CD4-positive, alpha-beta T cell treated with Interleukin-15 for 1 hour (primary cell): ENCODE measurements at regions not wholly inside any gene's neighbourhood (a gene's known extent, or its start where the extent isn't known, plus 50 kb on each side); places are given as distances from the start of the nearest gene placed in this dataset.

ENCODE experiments used
- DNase-seq: peaks from one replicate; pipeline ENCODE4 v3.0.0-alpha.2; 2020

GRCh38 chr14:71472356-71473340 lies 459.6 kb upstream of the RGS6 start:
- no peak for DNase-seq

DNA sequence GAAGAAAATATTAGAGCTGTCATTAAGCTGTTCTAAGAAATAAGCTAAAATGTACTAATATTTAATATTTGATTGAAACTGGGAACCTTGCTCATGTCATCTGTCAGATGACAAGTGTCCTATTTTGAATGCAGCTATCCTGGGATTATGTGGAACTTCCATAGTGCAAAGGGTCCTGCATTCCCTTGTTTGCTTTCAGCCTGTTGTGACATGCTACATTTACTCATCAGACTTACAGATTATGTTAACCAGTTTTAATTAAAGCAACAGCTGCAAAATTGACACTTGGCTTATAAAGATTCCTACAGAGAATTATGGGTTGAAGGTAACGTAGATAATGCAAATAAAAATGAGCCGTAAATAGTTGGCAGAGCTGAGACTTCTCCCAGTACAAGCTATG lies 458.4 kb upstream of the RGS6 start:
- no peak for DNase-seq

DNA sequence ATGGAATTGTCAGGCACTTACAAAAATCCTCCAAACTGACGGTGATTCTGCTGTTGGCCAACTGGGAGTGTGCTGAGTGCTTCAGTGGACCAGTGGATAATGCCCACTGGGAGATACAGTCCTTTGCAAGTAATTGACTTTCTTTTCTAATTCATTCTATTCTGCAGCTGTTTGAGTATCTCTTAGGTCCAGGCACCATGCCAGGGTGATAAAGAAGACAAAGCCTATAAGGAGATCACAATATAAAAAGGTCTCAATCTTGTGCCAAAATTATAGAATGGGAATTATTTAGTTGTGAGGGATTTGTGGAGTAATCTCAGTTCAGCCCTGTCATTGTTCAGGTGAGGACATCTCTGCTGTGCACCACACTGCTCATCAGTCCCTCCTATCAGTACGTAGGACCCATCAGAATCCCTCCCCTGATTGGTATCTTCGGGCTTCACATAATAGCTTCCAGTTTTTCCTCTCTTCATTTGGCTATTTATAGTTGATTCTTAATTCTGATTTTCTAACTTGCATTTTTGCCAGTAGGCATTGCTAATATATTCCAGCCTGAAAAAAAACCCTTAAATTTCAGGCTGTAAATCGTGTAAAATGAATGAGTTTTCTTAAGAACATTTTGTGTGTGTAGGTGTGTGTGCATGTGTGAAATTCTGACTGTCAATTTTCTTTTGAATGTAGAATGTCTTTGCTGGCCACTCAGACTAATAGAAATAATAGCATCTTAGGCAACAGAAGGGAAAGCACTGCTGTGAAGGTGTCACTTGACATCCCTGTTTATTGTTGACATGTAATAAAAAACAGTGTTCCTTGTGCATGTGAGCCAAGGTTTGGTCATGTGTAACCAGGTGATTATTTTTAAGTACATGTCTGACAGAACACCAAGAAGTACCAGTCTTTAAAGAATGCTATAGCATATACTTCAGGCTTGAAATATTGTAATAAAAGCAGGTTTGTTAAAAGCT lies 457.6 kb upstream of the RGS6 start:
- DNase-seq: no peak

DNA sequence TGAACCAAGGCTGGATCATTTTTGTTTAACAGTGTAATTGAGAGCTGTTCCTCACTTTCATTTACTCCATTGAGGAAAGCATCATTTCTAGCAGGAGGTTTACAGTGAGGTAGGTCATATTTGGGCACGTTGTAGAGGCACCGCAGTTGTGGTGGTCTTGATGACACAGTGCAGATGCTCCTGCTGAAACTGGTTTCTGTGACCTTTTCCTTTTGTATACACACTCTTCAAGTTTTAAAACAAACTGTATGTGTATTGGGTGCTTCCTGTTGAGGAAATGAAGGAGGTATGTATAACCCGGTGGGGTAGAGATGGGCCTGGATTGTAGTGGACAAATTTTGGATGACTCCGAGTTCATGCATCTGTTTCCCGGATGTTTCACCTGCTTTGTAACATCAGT lies 456.3 kb upstream of the RGS6 start:
- no peak for DNase-seq

DNA sequence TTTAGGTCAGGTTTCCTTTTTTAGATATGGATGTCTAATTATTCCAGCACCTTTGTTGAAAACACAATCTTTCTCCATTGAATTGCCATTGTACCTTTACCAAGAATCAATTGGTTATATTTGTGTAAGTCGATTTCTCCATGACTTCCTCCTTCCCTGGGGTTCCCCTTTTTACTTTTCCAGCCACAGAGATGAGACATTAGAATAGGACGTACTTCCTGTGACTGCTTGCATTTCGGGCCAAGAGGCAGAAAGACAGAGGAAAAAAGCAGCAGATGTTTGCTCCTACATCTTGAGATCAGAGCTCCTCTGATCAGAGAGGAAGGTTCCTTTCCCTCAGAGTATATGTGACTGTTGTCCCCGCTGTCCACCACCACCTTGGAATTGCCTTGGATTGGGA lies 453.7 kb upstream of the RGS6 start:
- peak; percentile 27 for DNase-seq

DNA sequence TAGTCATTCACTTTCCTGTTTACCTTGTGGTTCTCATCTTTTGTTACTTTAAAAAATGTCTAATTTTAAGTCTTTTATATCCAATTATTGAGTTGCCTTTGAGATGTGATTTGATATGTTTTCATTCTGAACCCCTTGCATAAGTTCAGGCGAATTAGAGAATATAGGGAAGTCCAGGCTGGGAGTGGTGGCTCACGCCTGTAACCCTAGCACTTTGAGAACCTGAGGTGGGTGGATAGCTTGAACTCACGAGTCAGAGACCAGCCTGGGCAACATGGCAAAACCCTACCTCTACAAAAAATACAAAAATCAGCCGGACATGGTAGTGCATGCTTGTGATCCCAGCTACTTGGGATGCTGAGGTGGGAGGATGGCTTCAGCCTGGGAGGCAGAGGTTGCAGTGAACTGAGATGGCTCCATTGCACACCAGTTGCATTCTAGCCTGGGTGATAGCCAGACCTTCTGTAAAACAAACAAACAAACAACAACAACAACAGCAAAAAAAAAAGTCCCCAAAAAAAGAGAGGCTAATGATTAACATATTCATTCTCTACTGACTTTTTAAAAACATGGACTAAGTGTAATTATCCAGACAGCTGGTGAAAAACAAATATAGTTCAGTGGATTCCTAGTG lies 451.1 kb upstream of the RGS6 start:
- DNase-seq: no peak

DNA sequence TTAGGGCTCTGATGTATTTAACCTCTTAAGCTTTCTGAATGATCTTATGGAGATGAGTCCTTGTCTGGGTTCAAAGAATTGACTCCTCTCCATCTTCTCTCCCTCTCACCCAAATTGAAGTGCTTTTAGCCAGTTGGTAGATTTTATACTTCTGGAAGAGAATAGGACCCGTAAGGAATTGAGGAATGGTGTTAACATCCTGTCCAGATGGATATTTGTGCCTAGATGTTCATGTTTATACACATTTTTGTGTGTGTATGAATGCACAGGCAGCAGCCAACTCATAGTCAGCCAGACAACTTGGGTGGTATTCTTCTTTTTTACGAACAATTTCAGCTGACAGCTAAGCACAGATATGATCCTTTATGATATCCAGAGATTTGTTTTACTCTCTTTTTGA lies 449.6 kb upstream of the RGS6 start:
- no peak for DNase-seq

GRCh38 chr14:71483154-71483553 lies 449.1 kb upstream of the RGS6 start:
- DNase-seq: no peak

- no peak for DNase-seq
Measured at GRCh38 chr14:71485833-71486232, 446.4 kb upstream of the RGS6 start.

- DNase-seq: no peak
Measured at GRCh38 chr14:71486279-71486678, 445.9 kb upstream of the RGS6 start.

DNA sequence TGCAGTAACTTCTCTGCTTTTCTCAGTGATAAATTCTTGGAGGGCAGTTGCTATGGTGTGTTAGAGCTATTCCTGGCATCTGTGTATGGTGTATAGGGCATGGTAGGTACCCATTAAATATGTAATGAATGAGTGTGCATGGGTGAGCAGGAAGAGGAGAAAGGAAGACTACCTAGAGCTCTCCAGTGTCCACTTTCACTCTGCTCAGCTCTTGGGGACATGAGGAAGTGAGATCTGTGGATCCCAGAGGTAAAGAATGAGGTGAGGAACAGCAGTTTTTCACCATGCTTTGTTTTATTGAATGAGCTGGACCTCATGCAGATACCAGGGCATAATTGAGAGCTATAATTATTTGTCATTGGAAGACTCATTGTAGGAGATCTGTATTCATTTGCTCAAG lies 444.8 kb upstream of the RGS6 start:
- no peak for DNase-seq

GRCh38 chr14:71487941-71488340 lies 444.3 kb upstream of the RGS6 start:
- DNase-seq: no peak

DNA sequence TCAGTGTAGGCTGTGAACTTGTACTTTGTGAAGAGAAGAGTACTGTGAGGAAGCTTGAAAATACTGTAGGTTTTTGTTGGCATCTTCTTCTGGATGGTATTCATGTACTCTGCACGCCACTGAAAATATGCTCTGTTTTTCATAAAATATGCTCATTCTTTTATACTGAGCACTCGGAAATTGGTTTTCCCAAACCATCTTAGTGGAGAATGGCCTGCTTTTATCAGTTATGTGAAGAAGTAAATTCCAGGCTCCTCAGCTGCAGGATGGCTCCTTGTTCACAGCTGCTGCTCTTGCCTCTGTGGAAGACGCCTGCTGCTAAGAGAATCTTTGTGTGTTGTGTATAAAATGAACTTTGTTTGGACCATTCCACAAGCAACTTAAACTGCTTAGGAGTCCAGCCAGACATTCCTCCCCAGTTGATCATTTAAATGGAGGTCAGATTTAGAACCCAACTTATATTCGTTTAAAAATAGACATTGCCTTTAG lies 443.5 kb upstream of the RGS6 start:
- no peak for DNase-seq

GRCh38 chr14:71489742-71490141 lies 442.5 kb upstream of the RGS6 start:
- DNase-seq: no peak

DNA sequence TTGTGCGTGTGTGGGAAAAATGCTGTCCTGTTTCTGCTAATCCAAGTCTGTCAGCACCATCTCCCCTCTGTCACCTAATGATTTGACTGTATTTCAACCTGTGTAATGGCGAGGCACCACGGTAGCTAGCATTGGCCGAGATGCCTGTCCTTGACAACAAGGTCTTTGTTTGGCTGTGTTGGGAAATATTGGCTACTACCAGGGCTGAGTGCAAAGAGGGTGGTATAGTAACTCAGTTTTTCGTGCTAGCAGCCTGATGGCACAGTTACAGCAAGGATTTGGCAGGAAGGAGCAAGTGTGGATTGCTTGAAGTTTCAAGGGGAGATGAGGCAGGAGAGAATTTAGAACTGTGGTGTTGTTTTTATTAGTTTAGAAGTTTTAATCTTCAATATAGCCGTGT lies 440.3 kb upstream of the RGS6 start:
- DNase-seq: no peak

DNA sequence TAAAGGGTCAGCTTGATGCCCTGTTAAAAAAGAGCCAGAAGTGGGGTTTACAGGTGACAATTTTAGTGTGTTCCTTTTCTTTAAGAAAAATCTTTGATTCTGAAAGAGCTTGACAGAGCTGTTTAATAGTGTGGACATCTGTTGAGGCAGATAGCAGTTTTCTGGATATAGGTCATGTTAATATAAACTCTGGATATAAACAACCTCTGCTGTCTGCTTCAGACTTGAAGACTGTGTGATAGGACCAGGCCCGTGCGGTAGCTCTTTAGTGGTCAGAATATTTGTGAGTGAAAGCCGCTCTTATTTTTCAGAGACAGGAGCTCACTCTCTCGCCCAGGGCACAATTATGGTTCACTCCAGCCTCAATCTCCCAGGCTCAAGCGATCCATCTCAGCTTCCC lies 439.9 kb upstream of the RGS6 start:
- DNase-seq: no peak

GRCh38 chr14:71497645-71498086 lies 434.6 kb upstream of the RGS6 start:
- no peak for DNase-seq

DNA sequence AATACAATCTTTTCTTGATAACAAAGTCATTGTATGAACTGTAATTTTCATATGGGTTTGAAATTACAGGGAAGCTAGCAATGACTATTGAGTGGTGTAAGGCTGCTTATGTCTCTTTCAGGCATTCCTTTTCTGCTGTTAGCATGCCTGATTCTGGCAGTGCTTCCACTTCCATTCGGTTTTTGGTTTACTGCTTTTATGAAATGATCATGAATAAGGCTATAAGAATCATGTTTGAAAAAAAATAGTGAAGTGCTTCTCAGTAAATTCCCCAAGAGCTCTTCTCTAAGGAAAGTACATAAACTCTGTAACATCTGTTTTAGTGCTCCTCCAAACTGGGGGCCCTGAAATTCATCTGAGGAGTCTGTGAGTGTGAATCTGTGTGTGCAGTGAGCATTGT lies 434.0 kb upstream of the RGS6 start:
- no peak for DNase-seq

DNA sequence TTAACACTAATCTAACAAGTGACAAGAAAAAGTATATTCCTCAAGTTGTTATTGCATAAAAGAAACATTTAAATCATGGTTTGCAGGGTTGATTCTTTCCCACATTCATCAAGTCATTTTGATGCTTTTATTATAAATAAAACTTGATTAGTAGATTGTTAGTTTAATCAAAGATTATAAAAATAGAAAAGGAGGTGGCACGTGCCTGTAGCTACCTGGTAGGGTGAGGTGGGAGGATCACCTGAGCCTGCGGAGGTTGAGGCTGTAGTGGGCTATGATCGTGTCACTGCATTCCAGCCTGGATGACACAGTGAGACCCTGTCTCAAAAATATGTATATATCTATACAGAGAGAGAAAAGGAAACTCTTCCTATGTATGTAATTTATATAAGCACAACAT lies 433.2 kb upstream of the RGS6 start:
- DNase-seq: no peak

DNA sequence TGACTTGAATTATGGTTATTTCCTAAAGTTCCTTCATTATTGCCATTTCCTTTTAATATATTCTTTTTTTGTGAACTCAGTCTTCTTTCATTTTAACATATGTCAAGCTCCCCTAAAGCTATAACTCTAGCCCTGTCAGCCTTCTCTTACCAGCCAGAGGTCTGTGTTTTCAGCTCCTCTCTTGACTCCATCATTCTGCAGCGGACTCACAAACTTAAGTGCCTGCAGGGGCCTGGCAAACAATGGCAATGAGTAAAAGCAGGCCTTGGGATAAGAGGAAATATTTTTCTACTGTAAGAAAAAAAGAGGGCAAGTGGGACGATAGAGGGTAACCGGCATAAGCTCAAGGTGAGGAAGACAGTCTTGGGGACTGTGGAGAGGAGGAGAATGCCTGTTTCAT lies 424.5 kb upstream of the RGS6 start:
- DNase-seq: no peak

- DNase-seq: no peak
Measured at GRCh38 chr14:71508901-71509300, 423.3 kb upstream of the RGS6 start.

DNA sequence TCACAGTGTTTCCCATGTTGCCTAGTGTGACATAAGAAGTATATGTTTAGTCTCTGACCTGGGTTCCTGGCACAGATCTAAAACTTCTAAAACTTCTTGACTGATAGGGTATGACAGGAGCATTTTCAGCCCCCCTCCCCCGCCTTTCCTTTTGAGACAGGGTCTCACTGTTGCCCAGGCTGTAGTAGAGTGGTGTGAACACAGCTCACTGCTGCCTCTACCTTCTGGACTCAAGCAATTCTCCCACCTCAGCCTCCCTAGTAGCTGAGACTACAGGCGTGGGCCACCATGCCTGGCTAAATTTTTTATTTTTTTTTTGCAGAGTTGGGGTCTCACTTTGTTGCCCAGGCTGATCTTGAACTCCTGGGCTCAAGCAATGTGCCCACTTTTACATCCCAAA lies 421.1 kb upstream of the RGS6 start:
- no peak for DNase-seq
